Mesendoderm (in vitro differentiated cells): ENCODE measurements at regions not wholly inside any gene's neighbourhood (a gene's known extent, or its start where the extent isn't known, plus 50 kb on each side); places are given as distances from the start of the nearest gene placed in this dataset.

Source experiments
- DNase-seq: peaks from one replicate; pipeline ENCODE4 v3.0.0; 2013
- H2AK5ac ChIP-seq: 2 replicates; pipeline ENCODE4 v1.6.1; 2013; ENCODE audit warnings: low read length, inconsistent platforms
- H2BK120ac ChIP-seq: 2 replicates; pipeline ENCODE4 v1.6.1; 2013; ENCODE audit warnings: low read depth, mild to moderate bottlenecking, low read length, moderate library complexity, mixed read lengths
- H2BK15ac ChIP-seq: replicated peaks from 2 replicates; pipeline ENCODE4 v1.6.1; 2013; ENCODE audit warnings: low read depth, mild to moderate bottlenecking, moderate library complexity
- H2BK5ac ChIP-seq: 2 replicates; pipeline ENCODE4 v1.6.1; 2013; ENCODE audit warnings: low read length, inconsistent platforms
- H3K18ac ChIP-seq: 2 replicates; pipeline ENCODE4 v1.6.1; 2013; ENCODE audit warnings: mild to moderate bottlenecking, low read length, mixed read lengths
- H3K23ac ChIP-seq: one replicate; pipeline ENCODE4 v1.6.1; 2013; ENCODE audit warnings: low read length
- H3K27ac ChIP-seq: 2 replicates; pipeline ENCODE4 v1.5.1; 2013; ENCODE audit warnings: low read depth, mild to moderate bottlenecking, inconsistent platforms, low read length, moderate library complexity
- H3K27me3 ChIP-seq: 2 replicates; pipeline ENCODE4 v1.6.1; 2013; ENCODE audit warnings: low read length, control low read depth, mild to moderate bottlenecking, inconsistent platforms; ENCODE audit not compliant: insufficient read depth, poor library complexity
- H3K36me3 ChIP-seq: 2 replicates; pipeline ENCODE4 v1.6.1; 2013; ENCODE audit warnings: low read length, inconsistent platforms; ENCODE audit not compliant: control insufficient read depth, insufficient read depth
- H3K4ac ChIP-seq: one replicate; pipeline ENCODE4 v1.6.1; 2013; ENCODE audit warnings: low read depth, mild to moderate bottlenecking, low read length, moderate library complexity
- H3K4me1 ChIP-seq: 2 replicates; pipeline ENCODE4 v1.6.1; 2013; ENCODE audit warnings: low read depth, low read length, inconsistent platforms; ENCODE audit not compliant: control insufficient read depth
- H3K4me2 ChIP-seq: 2 replicates; pipeline ENCODE4 v1.6.1; 2013; ENCODE audit warnings: low read length
- H3K4me3 ChIP-seq: 2 replicates; pipeline ENCODE4 v1.5.1; 2013; ENCODE audit warnings: mild to moderate bottlenecking, low read length
- H3K56ac ChIP-seq: one replicate; pipeline ENCODE4 v1.6.1; 2013; ENCODE audit warnings: low read length
- H3K79me1 ChIP-seq: 2 replicates; pipeline ENCODE4 v1.6.1; 2013; ENCODE audit warnings: low read length, inconsistent platforms
- H3K79me2 ChIP-seq: 2 replicates; pipeline ENCODE4 v1.6.1; 2013; ENCODE audit warnings: mild to moderate bottlenecking, low read length; ENCODE audit not compliant: control insufficient read depth, insufficient read depth
- H3K9ac ChIP-seq: 2 replicates; pipeline ENCODE4 v1.6.1; 2013; ENCODE audit warnings: low read length, inconsistent platforms
- H4K5ac ChIP-seq: one replicate; pipeline ENCODE4 v1.6.1; 2013; ENCODE audit warnings: low read length
- H4K8ac ChIP-seq: one replicate; pipeline ENCODE4 v1.6.1; 2013; ENCODE audit warnings: low read depth, mild to moderate bottlenecking, control low read depth, low read length, moderate library complexity
- WGBS: extraction: QIAGEN DNeasy Blood & Tissue Kit; methylation state at CpG from one replicate; pipeline ENCODE4 v1.1.7; 2013; ENCODE audit warnings: low lambda C conversion rate, missing lambda C conversion rate; ENCODE audit not compliant: insufficient coverage; ENCODE audit errors: extremely low coverage; 5-methylcytosine and 5-hydroxymethylcytosine counted together

DNA sequence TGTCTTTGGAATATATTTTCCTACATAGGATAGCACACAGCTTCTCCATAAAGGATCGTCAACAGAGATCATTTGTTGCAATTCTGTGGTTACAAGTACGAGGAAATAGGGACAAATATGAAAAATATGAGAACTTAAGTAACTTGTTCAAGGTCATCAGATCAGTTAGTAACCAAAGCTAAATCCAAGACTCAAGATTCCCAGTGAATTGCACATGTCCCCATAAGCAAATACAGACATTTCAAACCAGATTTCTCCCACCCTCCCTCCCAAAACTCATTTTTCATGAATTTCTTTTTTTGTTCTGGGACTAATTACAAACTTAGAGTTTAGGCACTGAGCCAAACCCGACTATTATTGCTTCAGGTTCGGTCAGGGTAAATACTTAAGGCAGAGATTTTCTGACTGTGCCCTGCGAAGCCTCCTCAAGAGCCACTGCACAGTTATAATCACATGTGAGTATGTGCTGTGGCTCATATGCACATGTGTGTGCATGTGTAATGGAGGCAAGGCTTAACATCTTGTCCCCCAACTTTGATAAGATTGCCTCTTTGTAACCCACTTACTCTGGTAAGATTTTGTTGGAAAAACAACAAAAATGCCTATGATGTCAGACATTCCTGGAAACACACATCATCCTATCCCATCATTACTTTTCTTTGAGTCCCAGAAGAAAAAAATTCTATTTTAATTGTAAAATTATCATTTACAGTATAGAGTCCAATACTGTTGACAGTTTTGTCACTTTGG, 216.2 kb downstream of the CD83 start:
- peak; percentile 18 for DNase-seq
- Histone ChIP-seq H3K4me2 (no peak overlapping the region), H2BK15ac (no peak overlapping the region), H3K27me3 (no peaks in the 10 kb centered on the region), H3K36me3 (no peaks in the 10 kb centered on the region), H4K8ac (no peak overlapping the region), H3K4me1 (no peaks in the 10 kb centered on the region), H3K9ac (no peak overlapping the region), H3K18ac (no peak overlapping the region), H2AK5ac (no peak overlapping the region), H3K79me2 (no peaks in the 10 kb centered on the region), H3K4me3 (no peak overlapping the region), H2BK5ac (no peak overlapping the region), H4K5ac (no peak overlapping the region), H3K79me1 (no peaks in the 10 kb centered on the region), H3K4ac (no peak overlapping the region), H3K23ac (no peak overlapping the region), H2BK120ac (no peak overlapping the region), H3K27ac (no peak overlapping the region), H3K56ac (no peak overlapping the region)
- no CpG with 5 or more reads among the region's 5 CpGs for WGBS

GRCh38 chr6:14335071-14335470, 217.5 kb downstream of the CD83 start:
- Histone ChIP-seq H3K4me2 (no peak overlapping the region), H3K79me1 (no peaks in the 10 kb centered on the region), H2AK5ac (no peak overlapping the region), H3K79me2 (no peaks in the 10 kb centered on the region), H4K5ac (no peak overlapping the region), H3K4me3 (no peak overlapping the region), H2BK5ac (no peak overlapping the region), H3K36me3 (no peaks in the 10 kb centered on the region), H3K27ac (no peak overlapping the region), H4K8ac (no peak overlapping the region), H3K9ac (no peak overlapping the region), H3K23ac (no peak overlapping the region), H3K18ac (no peak overlapping the region), H2BK15ac (no peak overlapping the region), H3K4ac (no peak overlapping the region), H3K4me1 (no peaks in the 10 kb centered on the region), H3K27me3 (no peaks in the 10 kb centered on the region), H3K56ac (no peak overlapping the region), H2BK120ac (no peak overlapping the region)
- no CpG with 5 or more reads among the region's 2 CpGs for WGBS
- DNase-seq: no peak

- no peaks in the 10 kb centered on the region for H3K36me3 ChIP-seq
- no peak overlapping the region for H3K27ac ChIP-seq
- H2BK15ac ChIP-seq: no peak overlapping the region
- H3K4me1 ChIP-seq: no peaks in the 10 kb centered on the region
- no peak overlapping the region for H4K8ac ChIP-seq
- WGBS: no CpG with 5 or more reads among the region's 3 CpGs
- H3K4me2 ChIP-seq: no peak overlapping the region
- H3K79me1 ChIP-seq: no peaks in the 10 kb centered on the region
- H2BK120ac ChIP-seq: no peak overlapping the region
- H2BK5ac ChIP-seq: no peak overlapping the region
- H3K4ac ChIP-seq: no peak overlapping the region
- no peak overlapping the region for H2AK5ac ChIP-seq
- H4K5ac ChIP-seq: no peak overlapping the region
- H3K79me2 ChIP-seq: no peaks in the 10 kb centered on the region
- DNase-seq: no peak
- no peak overlapping the region for H3K56ac ChIP-seq
- H3K23ac ChIP-seq: no peak overlapping the region
- H3K9ac ChIP-seq: no peak overlapping the region
- no peak overlapping the region for H3K18ac ChIP-seq
- H3K4me3 ChIP-seq: no peak overlapping the region
- H3K27me3 ChIP-seq: no peaks in the 10 kb centered on the region
Measured at GRCh38 chr6:14337152-14337551, 219.6 kb downstream of the CD83 start.

DNA sequence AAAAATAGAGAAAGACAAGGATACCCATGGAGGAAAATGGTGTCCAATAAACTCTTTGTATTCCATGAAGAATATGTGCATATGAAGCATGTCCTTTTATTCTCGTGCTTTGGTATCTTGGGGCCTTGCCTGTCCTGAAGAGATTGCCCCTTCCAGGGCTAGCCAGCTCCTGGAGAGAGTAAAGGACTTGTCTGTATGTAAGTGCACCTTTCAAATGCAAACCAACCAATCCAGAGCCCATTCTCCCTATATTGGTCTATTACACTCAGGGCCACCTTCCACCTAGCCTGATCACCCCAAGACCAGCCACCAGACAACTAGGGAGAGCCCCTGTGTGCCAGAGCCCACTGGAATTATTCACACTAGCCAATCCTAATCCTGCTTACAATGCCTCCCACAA, 221.6 kb downstream of the CD83 start:
- Histone ChIP-seq H4K8ac (no peak overlapping the region), H2BK15ac (no peak overlapping the region), H3K18ac (no peak overlapping the region), H3K4me3 (no peak overlapping the region), H2BK5ac (no peak overlapping the region), H3K4me2 (no peak overlapping the region), H3K27ac (no peak overlapping the region), H3K56ac (no peak overlapping the region), H2AK5ac (no peak overlapping the region), H3K79me2 (no peaks in the 10 kb centered on the region), H3K79me1 (no peaks in the 10 kb centered on the region), H3K27me3 (no peaks in the 10 kb centered on the region), H3K36me3 (no peaks in the 10 kb centered on the region), H3K9ac (no peak overlapping the region), H3K23ac (no peak overlapping the region), H3K4me1 (no peaks in the 10 kb centered on the region), H4K5ac (no peak overlapping the region), H3K4ac (no peak overlapping the region), H2BK120ac (no peak overlapping the region)
- DNase-seq: no peak
- no CpG with 5 or more reads among the region's 1 CpG for WGBS

DNA sequence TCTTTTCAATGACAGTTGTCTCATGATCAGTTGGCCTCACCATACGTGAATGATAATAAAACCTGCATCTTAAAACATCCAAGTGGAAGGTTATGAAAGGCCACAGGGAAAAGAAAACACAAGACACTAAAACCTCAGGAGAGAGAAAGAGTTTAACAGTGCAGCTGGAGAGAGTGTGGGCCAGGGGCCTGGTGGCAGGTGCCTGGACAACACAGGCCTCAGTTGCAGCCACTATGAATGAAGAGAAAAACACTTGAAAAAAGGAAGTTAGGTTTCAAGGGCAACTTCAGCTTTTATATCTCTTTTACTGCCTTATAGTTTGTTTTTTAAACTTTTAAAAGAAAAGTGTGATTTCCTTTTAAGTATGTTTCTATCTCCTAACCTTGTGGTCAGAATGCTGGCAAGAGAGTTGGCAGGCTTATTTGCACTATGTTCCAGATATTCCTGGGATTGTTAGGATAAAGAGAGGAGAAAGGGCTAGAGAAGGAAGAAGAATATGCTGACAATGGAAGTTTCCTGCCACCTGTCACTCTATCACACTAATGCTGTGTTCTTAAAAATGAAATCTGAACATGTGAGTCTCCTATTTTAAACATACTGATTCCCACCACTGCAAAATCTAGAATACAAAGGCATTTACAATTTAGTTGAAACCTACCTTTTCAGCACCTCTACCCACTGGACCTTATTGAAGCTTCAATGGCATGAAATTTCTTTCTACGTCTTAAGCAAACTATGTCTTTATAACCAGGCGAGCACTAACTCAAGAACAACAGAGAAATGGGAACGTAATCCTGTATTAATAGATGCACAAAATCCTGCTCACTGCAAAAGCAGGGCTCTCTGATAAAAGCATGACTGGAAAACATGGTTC, 222.4 kb downstream of the CD83 start:
- DNase-seq: no peak
- Histone ChIP-seq H2BK120ac (no peak overlapping the region), H3K4me2 (no peak overlapping the region), H3K79me1 (no peaks in the 10 kb centered on the region), H3K18ac (no peak overlapping the region), H3K79me2 (no peaks in the 10 kb centered on the region), H2BK15ac (no peak overlapping the region), H3K4me1 (no peaks in the 10 kb centered on the region), H3K4me3 (no peak overlapping the region), H3K56ac (no peak overlapping the region), H3K27me3 (no peaks in the 10 kb centered on the region), H3K4ac (no peak overlapping the region), H4K8ac (no peak overlapping the region), H3K36me3 (no peaks in the 10 kb centered on the region), H2BK5ac (no peak overlapping the region), H4K5ac (no peak overlapping the region), H3K23ac (no peak overlapping the region), H3K27ac (no peak overlapping the region), H3K9ac (no peak overlapping the region), H2AK5ac (no peak overlapping the region)
- WGBS: no CpG with 5 or more reads among the region's 4 CpGs
